ENCODE measurements at regions not wholly inside any gene's neighbourhood (a gene's known extent, or its start where the extent isn't known, plus 50 kb on each side); places are given as distances from the start of the nearest gene placed in this dataset.
"Not testable (repeated sequence)": the region's sequence is repeated elsewhere in the genome, so short reads cannot be mapped to it uniquely, and the experiment has no call there.

GRCh38 chr9:87781331-87781730, 55.4 kb downstream of the CTSL start:
- H3K9me2 ChIP-seq (ENCODE audit: low read depth, low read length): no peaks in the 10 kb centered on the region
- H3K36me3 ChIP-seq (ENCODE audit: insufficient read depth, low read length): no peaks in the 10 kb centered on the region
- no peak overlapping the region for H3K9ac ChIP-seq (ENCODE audit: low read length)
- no peak overlapping the region for H3K4me3 ChIP-seq (ENCODE audit: low read depth, low read length, poor library complexity, severe bottlenecking)
- TF ChIP-seq EZH2 (IDR thresholded peaks at IDR 0.05; ENCODE audit: borderline replicate concordance, low read length) (no peak), CTCF (IDR thresholded peaks at IDR 0.05; ENCODE audit: low read length) (no peak)
- H3K27me3 ChIP-seq (ENCODE audit: insufficient read depth, low read length): no peaks in the 10 kb centered on the region
- H3K4me1 ChIP-seq (ENCODE audit: insufficient read depth, low read length, severe bottlenecking): no peaks in the 10 kb centered on the region
- no peaks in the 10 kb centered on the region for H3F3A ChIP-seq (ENCODE audit: insufficient read depth, low read length)
- no peak overlapping the region for H2AFZ ChIP-seq (ENCODE audit: low read length)
- H3K79me2 ChIP-seq (ENCODE audit: insufficient read depth, low read length): no peaks in the 10 kb centered on the region
- H3K27ac ChIP-seq (ENCODE audit: low read depth, low read length, poor library complexity, severe bottlenecking): no peak overlapping the region
- no peaks in the 10 kb centered on the region for H4K20me1 ChIP-seq (ENCODE audit: insufficient read depth, low read length)
- H3K4me2 ChIP-seq (ENCODE audit: low read length): no peak overlapping the region
- H3K9me3 ChIP-seq (ENCODE audit: low read length): no peaks in the 10 kb centered on the region

GRCh38 chr9:87783180-87783579, 57.3 kb downstream of the CTSL start:
- H3K79me2 ChIP-seq (ENCODE audit: insufficient read depth, low read length): no peaks in the 10 kb centered on the region
- no peaks in the 10 kb centered on the region for H3F3A ChIP-seq (ENCODE audit: insufficient read depth, low read length)
- no peak for TF ChIP-seq CTCF (IDR thresholded peaks at IDR 0.05; ENCODE audit: low read length)
- no peak for TF ChIP-seq EZH2 (IDR thresholded peaks at IDR 0.05; ENCODE audit: borderline replicate concordance, low read length)
- H4K20me1 ChIP-seq (ENCODE audit: insufficient read depth, low read length): no peaks in the 10 kb centered on the region
- no peak overlapping the region for H3K4me3 ChIP-seq (ENCODE audit: low read depth, low read length, poor library complexity, severe bottlenecking)
- no peaks in the 10 kb centered on the region for H3K36me3 ChIP-seq (ENCODE audit: insufficient read depth, low read length)
- H3K27me3 ChIP-seq (ENCODE audit: insufficient read depth, low read length): no peaks in the 10 kb centered on the region
- H3K9me2 ChIP-seq (ENCODE audit: low read depth, low read length): no peaks in the 10 kb centered on the region
- H3K4me1 ChIP-seq (ENCODE audit: insufficient read depth, low read length, severe bottlenecking): no peaks in the 10 kb centered on the region
- H3K9ac ChIP-seq (ENCODE audit: low read length): no peak overlapping the region
- H3K4me2 ChIP-seq (ENCODE audit: low read length): no peak overlapping the region
- no peaks in the 10 kb centered on the region for H3K9me3 ChIP-seq (ENCODE audit: low read length)
- H2AFZ ChIP-seq (ENCODE audit: low read length): no peak overlapping the region
- H3K27ac ChIP-seq (ENCODE audit: low read depth, low read length, poor library complexity, severe bottlenecking): no peak overlapping the region

GRCh38 chr9:87785315-87785970, 59.5 kb downstream of the CTSL start:
- not testable (repeated sequence) for H3K4me2 ChIP-seq (ENCODE audit: low read length); H3K9me2 ChIP-seq (ENCODE audit: low read depth, low read length); H3K9me3 ChIP-seq (ENCODE audit: low read length); H3K27me3 ChIP-seq (ENCODE audit: insufficient read depth, low read length); H2AFZ ChIP-seq (ENCODE audit: low read length); H4K20me1 ChIP-seq (ENCODE audit: insufficient read depth, low read length); H3K27ac ChIP-seq (ENCODE audit: low read depth, low read length, poor library complexity, severe bottlenecking); H3K79me2 ChIP-seq (ENCODE audit: insufficient read depth, low read length); H3K9ac ChIP-seq (ENCODE audit: low read length); H3K36me3 ChIP-seq (ENCODE audit: insufficient read depth, low read length); H3K4me3 ChIP-seq (ENCODE audit: low read depth, low read length, poor library complexity, severe bottlenecking); H3F3A ChIP-seq (ENCODE audit: insufficient read depth, low read length); H3K4me1 ChIP-seq (ENCODE audit: insufficient read depth, low read length, severe bottlenecking)

GRCh38 chr9:87786423-87786822, 60.5 kb downstream of the CTSL start:
- Histone ChIP-seq H3K4me2 (ENCODE audit: low read length) (no peak overlapping the region), H3K79me2 (ENCODE audit: insufficient read depth, low read length) (no peaks in the 10 kb centered on the region), H4K20me1 (ENCODE audit: insufficient read depth, low read length) (no peaks in the 10 kb centered on the region), H3K9me3 (ENCODE audit: low read length) (no peaks in the 10 kb centered on the region), H3K4me1 (ENCODE audit: insufficient read depth, low read length, severe bottlenecking) (no peaks in the 10 kb centered on the region), H3K9me2 (ENCODE audit: low read depth, low read length) (no peaks in the 10 kb centered on the region), H2AFZ (ENCODE audit: low read length) (no peak overlapping the region), H3K27ac (ENCODE audit: low read depth, low read length, poor library complexity, severe bottlenecking) (no peak overlapping the region), H3K9ac (ENCODE audit: low read length) (no peak overlapping the region), H3F3A (ENCODE audit: insufficient read depth, low read length) (no peaks in the 10 kb centered on the region), H3K4me3 (ENCODE audit: low read depth, low read length, poor library complexity, severe bottlenecking) (no peak overlapping the region), H3K36me3 (ENCODE audit: insufficient read depth, low read length) (no peaks in the 10 kb centered on the region), H3K27me3 (ENCODE audit: insufficient read depth, low read length) (no peaks in the 10 kb centered on the region)
- no peak for TF ChIP-seq EZH2 (IDR thresholded peaks at IDR 0.05; ENCODE audit: borderline replicate concordance, low read length)
- TF ChIP-seq CTCF (IDR thresholded peaks at IDR 0.05; ENCODE audit: low read length): no peak

All from OCI-LY1 (cell line).